Neuron (in vitro differentiated cells): ENCODE measurements at regions not wholly inside any gene's neighbourhood (a gene's known extent, or its start where the extent isn't known, plus 50 kb on each side); places are given as distances from the start of the nearest gene placed in this dataset.

Experiments
- H2AFZ ChIP-seq: one replicate; pipeline ENCODE4 v1.6.1; 2013; ENCODE audit warnings: low read depth, mild to moderate bottlenecking, inconsistent platforms, low read length, moderate library complexity
- H3K27me3 ChIP-seq: one replicate; pipeline ENCODE4 v1.6.1; 2013; ENCODE audit warnings: low read length; ENCODE audit not compliant: insufficient read depth
- H3K36me3 ChIP-seq: one replicate; pipeline ENCODE4 v1.6.1; 2013; ENCODE audit warnings: low read length; ENCODE audit not compliant: insufficient read depth
- H3K4me1 ChIP-seq: one replicate; pipeline ENCODE4 v1.6.1; 2013; ENCODE audit warnings: low read length; ENCODE audit not compliant: insufficient read depth
- H3K4me3 ChIP-seq: 2 replicates; pipeline ENCODE4 v1.5.1; 2013; ENCODE audit warnings: mild to moderate bottlenecking, low read length, moderate library complexity
- H3K9me3 ChIP-seq: one replicate; pipeline ENCODE4 v1.6.1; 2013; ENCODE audit warnings: low read length

DNA sequence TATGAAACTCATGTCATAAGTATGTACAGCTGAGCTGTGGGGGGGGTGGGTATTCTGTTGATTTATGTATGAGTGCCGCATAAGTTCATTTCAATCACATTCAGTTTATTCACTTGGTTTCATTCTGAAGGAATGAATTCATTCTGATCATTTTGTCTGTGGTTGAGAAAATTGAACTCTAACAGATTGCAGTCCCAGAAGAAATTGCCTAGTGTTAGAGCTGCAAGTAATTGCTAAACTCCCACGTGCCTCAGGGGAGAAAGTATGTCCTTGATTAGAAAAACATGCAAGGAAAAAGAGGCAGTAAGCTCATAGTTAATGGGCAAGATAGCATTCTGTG is 442.4 kb upstream of the MGAT4C start:
- Histone ChIP-seq H3K4me1 (no peaks in the 10 kb centered on the region), H3K4me3 (no peak overlapping the region), H3K27me3 (no peaks in the 10 kb centered on the region), H3K36me3 (no peaks in the 10 kb centered on the region), H2AFZ (peak overlapping the region; percentile 24), H3K9me3 (no peaks in the 10 kb centered on the region)

DNA sequence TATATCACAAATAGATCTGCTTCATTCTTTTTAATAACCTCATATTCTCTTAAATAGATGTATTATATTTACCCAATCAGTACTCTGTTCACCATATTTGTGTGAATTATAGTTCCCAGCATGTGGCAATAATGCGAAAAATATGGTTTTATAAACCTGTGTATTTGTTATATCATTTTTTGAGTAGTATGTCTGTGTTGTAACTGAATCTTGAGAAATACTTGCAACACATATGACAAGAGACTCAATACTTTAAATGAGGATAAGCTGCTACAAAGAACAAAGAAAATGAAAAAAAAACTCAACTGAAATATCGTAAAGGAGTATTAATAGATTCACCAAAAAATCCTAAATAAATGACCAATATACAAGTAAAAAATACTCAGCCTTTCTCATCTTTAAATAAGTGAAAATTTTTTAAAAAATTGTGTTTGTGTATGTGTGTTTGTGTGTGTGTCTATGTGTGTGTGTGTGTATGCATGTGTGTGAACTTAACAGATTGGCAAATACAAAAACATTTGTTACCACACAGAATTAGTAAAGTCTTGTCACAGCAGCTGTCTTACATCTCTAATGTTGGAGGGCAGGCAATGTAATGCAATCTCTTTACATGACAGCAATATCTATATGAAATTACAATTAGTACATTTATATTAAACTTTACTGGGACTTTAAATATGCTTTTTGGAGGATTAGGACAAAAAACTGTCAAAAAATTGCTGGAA is 441.9 kb upstream of the MGAT4C start:
- no peaks in the 10 kb centered on the region for H3K4me1 ChIP-seq
- H2AFZ ChIP-seq: peak overlapping the region; percentile 24
- H3K36me3 ChIP-seq: no peaks in the 10 kb centered on the region
- H3K27me3 ChIP-seq: no peaks in the 10 kb centered on the region
- H3K4me3 ChIP-seq: no peak overlapping the region
- no peaks in the 10 kb centered on the region for H3K9me3 ChIP-seq

DNA sequence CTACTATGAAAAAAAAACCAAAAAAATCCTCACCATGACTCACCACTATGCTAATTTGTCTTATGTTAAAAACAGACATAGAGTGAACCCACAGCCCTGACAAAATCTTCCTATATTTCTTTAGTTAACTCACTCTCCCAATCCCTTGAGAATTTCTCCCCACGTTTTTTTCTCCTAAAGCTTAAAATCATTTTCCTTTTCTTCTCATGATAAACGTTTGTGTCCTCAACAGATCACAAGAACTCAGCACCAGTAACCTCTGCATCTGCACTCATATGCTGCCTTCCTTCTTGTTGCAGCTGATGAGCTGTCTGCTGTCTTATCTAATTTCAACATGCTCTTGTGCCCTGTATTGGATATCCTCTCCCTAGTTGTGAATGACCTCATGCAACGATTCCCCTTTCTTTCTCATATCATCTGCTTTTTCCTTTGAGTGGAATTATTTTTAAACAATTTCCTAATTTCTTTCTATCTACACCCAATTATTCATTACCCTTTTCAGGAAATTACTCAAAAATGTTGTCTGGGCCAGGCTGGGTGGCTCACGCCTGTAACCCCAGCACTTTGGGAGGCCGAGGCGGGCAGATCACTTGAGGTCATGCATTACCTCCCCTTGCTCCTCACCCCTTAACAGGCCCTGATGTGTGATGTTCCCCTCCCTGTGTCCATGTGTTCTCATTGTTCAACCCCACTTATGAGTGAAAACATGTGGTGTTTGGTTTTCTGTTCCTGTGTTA is 427.5 kb upstream of the MGAT4C start:
- Histone ChIP-seq H3K9me3 (no peaks in the 10 kb centered on the region), H3K4me1 (no peaks in the 10 kb centered on the region), H3K4me3 (no peak overlapping the region), H3K36me3 (no peaks in the 10 kb centered on the region), H2AFZ (no peak overlapping the region), H3K27me3 (no peaks in the 10 kb centered on the region)

DNA sequence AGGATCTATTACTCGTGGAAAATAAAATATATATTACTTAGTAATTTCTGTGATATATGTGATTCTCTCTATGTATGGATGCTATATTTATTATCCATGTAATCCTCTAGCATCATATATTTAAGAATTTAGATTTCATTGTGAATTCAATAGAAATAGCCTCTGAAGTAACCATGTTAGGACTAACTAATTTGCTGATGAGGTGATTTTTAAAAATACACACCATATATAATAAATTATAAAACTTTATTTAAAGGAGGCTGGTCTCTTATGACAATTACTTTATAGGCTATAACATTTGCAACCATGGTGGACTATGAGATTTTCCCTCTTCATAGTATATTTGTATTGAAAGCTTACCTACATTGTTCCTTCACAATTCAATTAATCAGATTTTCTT is 424.9 kb upstream of the MGAT4C start:
- H3K27me3 ChIP-seq: no peaks in the 10 kb centered on the region
- H3K9me3 ChIP-seq: no peaks in the 10 kb centered on the region
- H3K36me3 ChIP-seq: no peaks in the 10 kb centered on the region
- no peak overlapping the region for H3K4me3 ChIP-seq
- H2AFZ ChIP-seq: no peak overlapping the region
- no peaks in the 10 kb centered on the region for H3K4me1 ChIP-seq

DNA sequence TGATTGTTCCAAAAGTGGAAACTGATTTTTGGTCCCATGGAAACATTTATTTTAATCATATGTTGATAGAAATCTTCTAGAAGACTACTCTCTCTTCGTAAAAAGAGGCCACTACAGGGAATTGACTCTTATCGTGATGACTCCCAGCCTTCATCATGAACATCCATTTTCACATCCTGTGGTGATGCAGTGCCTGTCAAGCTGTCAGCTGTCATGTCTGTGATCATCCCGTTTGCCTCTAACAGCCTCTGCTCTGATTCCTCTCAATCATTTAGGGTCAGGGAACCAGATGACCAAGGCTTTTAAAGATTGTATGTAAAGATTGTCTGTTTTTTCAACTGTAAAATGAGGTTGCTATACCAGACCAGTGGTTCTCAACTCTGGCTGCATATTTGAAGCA is 419.0 kb upstream of the MGAT4C start:
- H2AFZ ChIP-seq: no peak overlapping the region
- H3K9me3 ChIP-seq: no peaks in the 10 kb centered on the region
- H3K4me1 ChIP-seq: peaks cover 13% of the 10 kb centered on the region
- H3K4me3 ChIP-seq: no peak overlapping the region
- no peaks in the 10 kb centered on the region for H3K27me3 ChIP-seq
- no peaks in the 10 kb centered on the region for H3K36me3 ChIP-seq

DNA sequence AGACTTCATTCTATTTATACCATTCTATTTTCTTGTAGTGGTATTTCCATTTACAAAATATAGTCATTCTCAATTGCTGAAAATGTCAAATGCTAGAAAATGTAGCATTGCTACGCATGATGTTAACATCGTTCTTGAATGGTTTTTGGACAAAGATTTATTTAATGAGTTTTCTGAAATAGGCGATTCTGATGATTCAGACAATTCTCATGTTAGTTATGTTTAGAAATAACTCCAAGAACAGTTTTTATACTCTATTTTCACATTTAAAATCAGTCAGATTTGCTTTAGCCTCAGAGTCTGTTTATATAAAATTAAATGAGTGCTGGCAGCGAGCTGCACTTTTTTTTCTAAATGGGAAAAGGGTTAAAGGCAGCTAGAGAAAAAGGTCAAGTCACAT is 414.8 kb upstream of the MGAT4C start:
- H3K9me3 ChIP-seq: no peaks in the 10 kb centered on the region
- H3K36me3 ChIP-seq: no peaks in the 10 kb centered on the region
- no peaks in the 10 kb centered on the region for H3K27me3 ChIP-seq
- peaks cover 13% of the 10 kb centered on the region for H3K4me1 ChIP-seq
- peak overlapping the region; percentile 36 for H2AFZ ChIP-seq
- H3K4me3 ChIP-seq: no peak overlapping the region

DNA sequence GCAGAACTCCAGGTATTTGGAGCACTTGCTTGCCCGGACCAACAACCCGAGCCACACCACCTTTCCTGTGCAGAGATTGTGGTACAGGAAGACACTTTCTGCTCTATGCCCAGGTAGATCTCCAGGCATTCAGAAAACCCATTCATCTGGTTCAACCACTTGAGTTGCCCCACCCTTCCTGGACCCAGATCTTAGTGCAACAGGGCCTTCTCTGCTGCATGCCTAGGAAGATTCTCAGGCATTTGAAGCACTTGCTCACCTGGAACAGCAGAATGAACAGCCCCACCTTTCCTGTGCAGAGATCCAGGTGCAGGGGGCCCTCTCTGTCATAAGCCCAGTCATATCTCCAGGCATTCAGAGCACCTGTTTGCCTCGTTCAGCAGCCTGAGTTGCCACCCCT is 412.8 kb upstream of the MGAT4C start:
- Histone ChIP-seq H3K9me3 (no peaks in the 10 kb centered on the region), H3K36me3 (no peaks in the 10 kb centered on the region), H3K4me1 (peaks cover 13% of the 10 kb centered on the region), H3K4me3 (no peak overlapping the region), H3K27me3 (no peaks in the 10 kb centered on the region), H2AFZ (no peak overlapping the region)

DNA sequence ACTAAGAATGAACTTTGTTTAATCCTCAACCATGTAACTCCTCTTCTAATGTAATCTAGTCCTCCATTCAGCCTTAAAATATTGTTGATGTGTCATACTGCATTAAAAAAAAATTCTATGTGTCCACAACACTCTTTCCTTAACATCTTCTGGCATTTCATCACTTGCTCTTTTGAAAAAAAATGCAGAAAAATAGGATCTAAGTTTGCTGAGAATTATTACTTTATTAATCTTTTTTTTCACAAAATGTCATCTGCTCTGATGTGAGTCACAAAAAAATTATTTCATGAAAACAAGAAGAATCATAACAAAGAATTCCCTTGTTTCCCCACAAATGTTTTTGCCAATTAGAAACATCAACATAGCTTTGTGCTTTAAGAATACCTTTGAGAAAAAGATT is 410.1 kb upstream of the MGAT4C start:
- Histone ChIP-seq H3K36me3 (no peaks in the 10 kb centered on the region), H2AFZ (no peak overlapping the region), H3K4me3 (no peak overlapping the region), H3K9me3 (no peaks in the 10 kb centered on the region), H3K27me3 (no peaks in the 10 kb centered on the region), H3K4me1 (peaks cover 8% of the 10 kb centered on the region)

DNA sequence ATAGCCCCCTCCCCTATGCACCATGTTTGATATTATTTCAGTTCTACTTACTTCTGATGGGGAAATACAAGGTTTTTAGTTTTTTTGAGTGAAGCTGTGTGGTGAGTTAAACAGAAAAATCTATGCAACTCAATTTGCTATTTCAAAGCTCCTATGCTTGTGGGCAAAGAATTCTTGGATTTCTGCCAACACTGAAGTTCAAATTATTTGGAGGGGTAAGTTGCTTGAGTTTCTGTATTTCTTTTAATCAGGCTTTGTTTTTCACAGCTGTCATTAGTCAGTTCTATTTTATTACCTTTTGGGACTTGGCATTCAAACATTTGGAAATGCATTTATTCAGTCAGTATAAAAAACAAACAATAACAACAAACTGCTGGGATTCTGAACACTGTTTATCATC is 407.5 kb upstream of the MGAT4C start:
- Histone ChIP-seq H3K36me3 (no peaks in the 10 kb centered on the region), H3K9me3 (no peaks in the 10 kb centered on the region), H3K27me3 (no peaks in the 10 kb centered on the region), H3K4me3 (no peak overlapping the region), H3K4me1 (no peaks in the 10 kb centered on the region), H2AFZ (no peak overlapping the region)

DNA sequence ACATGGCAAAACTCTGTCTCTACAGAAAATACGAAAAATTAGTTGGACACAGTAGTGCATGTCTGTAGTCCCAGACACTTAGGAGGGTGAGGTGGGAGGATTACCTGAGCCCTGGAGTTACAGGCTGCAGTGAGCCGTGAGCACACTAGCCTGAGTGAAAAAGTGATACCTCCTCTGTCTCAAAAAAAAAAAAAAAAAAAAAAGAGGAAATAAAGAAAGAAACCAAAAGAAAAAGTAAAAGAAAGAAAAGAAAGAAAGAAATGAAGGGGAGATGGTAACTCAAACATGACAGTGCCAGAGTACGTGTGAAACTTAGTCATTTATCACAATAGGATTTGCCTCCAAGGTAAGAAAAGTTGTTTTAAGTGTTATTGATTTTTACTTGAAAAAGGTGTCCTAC is 407.0 kb upstream of the MGAT4C start:
- Histone ChIP-seq H3K9me3 (no peaks in the 10 kb centered on the region), H3K4me3 (no peak overlapping the region), H2AFZ (no peak overlapping the region), H3K36me3 (no peaks in the 10 kb centered on the region), H3K4me1 (no peaks in the 10 kb centered on the region), H3K27me3 (no peaks in the 10 kb centered on the region)

DNA sequence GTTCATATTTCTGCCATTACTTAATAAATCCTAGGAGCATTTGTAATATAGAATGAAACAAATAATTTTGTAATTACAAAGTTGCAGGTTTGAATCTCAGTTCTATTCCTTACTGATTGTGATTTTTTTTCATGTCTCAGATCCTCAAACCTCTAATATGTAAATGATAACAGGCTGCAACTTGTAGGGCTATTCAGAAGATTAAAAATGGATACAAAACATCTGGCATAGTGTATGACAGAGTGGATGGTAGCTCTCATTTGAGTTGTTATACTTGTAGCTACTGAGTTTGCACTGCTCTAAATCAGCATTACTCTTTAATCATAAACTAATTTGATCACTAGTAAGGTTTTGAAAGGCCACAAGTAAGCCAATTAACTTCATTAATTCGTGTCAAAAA is 406.3 kb upstream of the MGAT4C start:
- Histone ChIP-seq H2AFZ (no peak overlapping the region), H3K36me3 (no peaks in the 10 kb centered on the region), H3K9me3 (no peaks in the 10 kb centered on the region), H3K27me3 (no peaks in the 10 kb centered on the region), H3K4me1 (no peaks in the 10 kb centered on the region), H3K4me3 (no peak overlapping the region)

DNA sequence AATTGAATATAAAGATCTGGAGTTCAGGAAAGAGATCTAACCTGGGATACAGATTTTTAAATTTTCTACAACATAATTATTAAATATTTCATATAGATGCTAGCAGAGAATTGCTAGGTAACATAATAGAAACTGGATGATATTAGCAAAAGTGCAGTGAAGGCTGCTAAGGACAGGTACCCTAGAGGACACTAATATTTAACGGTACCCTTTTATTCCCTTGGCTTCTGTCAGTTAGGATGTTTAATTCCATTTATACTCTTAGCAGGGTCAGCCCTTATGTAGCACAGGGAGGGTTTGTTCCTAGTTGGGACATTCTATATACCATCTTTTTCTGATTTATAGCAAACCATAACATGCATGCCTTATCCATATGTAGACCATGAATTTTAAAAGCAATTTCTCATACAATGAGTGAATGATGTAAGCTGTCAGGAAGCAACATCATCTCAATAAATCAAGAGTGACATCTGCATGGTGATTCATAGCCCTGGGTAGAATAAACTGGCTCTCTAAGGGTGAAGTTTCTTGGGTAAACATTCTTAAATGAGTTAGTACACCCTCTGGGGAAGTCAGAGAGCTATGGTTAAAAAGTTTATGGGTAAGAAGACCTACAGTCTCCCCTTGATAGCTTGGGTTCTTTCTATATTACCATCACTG is 404.4 kb upstream of the MGAT4C start:
- H3K4me3 ChIP-seq: no peak overlapping the region
- H3K27me3 ChIP-seq: no peaks in the 10 kb centered on the region
- H3K4me1 ChIP-seq: no peaks in the 10 kb centered on the region
- no peaks in the 10 kb centered on the region for H3K36me3 ChIP-seq
- no peak overlapping the region for H2AFZ ChIP-seq
- no peaks in the 10 kb centered on the region for H3K9me3 ChIP-seq

DNA sequence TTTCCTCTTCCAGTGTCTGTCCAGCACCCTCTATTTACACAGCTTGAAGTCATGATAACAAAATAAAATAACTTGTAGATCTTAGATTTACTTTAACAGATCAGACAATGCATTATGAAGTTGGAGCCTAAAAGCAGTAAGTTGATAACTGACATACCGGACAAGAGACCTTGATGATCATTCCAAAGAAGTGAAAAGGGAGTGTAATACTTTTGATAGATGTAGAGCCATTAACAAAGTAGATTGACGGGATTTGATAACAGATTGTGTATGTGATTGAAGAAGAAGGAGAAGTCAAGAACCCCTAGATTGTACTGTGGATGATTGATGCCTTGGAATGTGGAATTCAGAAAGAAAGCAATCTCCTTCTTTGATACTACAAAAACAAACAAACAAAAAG is 403.8 kb upstream of the MGAT4C start:
- no peaks in the 10 kb centered on the region for H3K4me1 ChIP-seq

More for the DNA sequence above, 403.8 kb upstream of the MGAT4C start:
- Histone ChIP-seq H3K27me3 (no peaks in the 10 kb centered on the region), H3K9me3 (no peaks in the 10 kb centered on the region), H3K4me3 (no peak overlapping the region), H3K36me3 (no peaks in the 10 kb centered on the region), H2AFZ (no peak overlapping the region)
